ENCODE measurements at regions not wholly inside any gene's neighbourhood (a gene's known extent, or its start where the extent isn't known, plus 50 kb on each side); places are given as distances from the start of the nearest gene placed in this dataset.

DNA sequence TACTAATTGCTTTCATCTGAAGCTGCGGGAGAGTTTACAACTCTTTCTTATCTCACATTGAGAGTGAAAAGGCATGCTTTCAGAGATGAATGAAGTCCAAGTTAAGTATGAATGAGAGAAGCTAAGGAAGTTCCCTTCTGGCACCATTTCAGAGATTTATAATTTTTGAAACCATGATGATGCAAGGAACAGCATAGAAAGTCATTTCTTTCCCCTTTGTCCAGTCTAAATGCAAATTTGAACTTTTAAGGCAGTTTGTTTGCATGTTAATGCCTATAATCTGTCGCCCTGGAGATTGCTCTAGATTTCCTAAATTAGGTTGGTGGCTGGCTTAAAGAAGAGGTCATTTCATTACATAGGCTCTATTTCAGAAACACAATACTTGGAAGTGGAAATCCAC is 594.8 kb upstream of the GOT2 start:
- CTCF ChIA-PET = no interaction called here

GRCh38 chr16:59327894-59328293 is 593.8 kb upstream of the GOT2 start:
- H3K9me3 Mint-ChIP-seq = peaks cover 19% of the 10 kb centered on the region
- H3K27ac Mint-ChIP-seq = no peak overlapping the region
- no peaks in the 10 kb centered on the region for H3K4me1 Mint-ChIP-seq
- no peaks in the 10 kb centered on the region for H3K36me3 Mint-ChIP-seq (ENCODE audit: low read depth)
- H3K4me3 Mint-ChIP-seq = no peak overlapping the region
- ChIA-PET CTCF (no interaction called here), POLR2A (no interaction called here)
- no peaks in the 10 kb centered on the region for H3K27me3 Mint-ChIP-seq
- DNase-seq = no peak

More for the DNA sequence above, 594.8 kb upstream of the GOT2 start:
- H3K27ac Mint-ChIP-seq = no peak overlapping the region
- no peak overlapping the region for H3K4me3 Mint-ChIP-seq
- peaks cover 20% of the 10 kb centered on the region for H3K9me3 Mint-ChIP-seq
- no peaks in the 10 kb centered on the region for H3K4me1 Mint-ChIP-seq
- H3K27me3 Mint-ChIP-seq = no peaks in the 10 kb centered on the region
- no peaks in the 10 kb centered on the region for H3K36me3 Mint-ChIP-seq (ENCODE audit: low read depth)
- POLR2A ChIA-PET = no interaction called here
- no peak for DNase-seq

GRCh38 chr16:59326955-59327354 is 592.8 kb upstream of the GOT2 start:
- POLR2A ChIA-PET = no interaction called here

DNA sequence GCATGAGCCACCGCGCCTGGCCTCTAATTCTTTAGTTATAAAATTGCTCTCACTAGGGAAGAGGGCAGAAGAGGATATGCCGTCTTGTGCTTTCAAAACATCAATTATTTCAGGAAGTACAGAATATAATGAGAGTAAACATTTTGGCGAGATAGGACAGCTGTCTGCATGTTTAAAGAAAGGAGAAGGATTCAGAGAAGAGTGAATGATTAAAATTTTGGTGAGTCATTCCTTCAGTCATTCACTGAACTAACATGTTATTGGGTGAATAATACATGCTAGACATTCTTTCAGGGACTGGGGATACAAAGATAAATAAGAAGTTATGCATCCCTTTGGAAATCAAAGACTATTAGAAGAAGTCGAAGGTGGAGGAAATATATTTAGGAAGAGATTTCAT is 590.3 kb upstream of the GOT2 start:
- Mint-ChIP-seq H3K9me3 (peaks cover 5% of the 10 kb centered on the region), H3K4me3 (no peak overlapping the region), H3K4me1 (no peaks in the 10 kb centered on the region), H3K36me3 (ENCODE audit: low read depth) (no peaks in the 10 kb centered on the region), H3K27ac (no peak overlapping the region), H3K27me3 (no peaks in the 10 kb centered on the region)
- ChIA-PET POLR2A (no interaction called here), CTCF (no interaction called here)
- no peak for DNase-seq

More at GRCh38 chr16:59326955-59327354, 592.8 kb upstream of the GOT2 start:
- Mint-ChIP-seq H3K4me1 (no peaks in the 10 kb centered on the region), H3K27ac (no peak overlapping the region), H3K9me3 (peaks cover 16% of the 10 kb centered on the region), H3K36me3 (ENCODE audit: low read depth) (no peaks in the 10 kb centered on the region), H3K4me3 (no peak overlapping the region), H3K27me3 (no peaks in the 10 kb centered on the region)
- CTCF ChIA-PET = no interaction called here
- DNase-seq = no peak

DNA sequence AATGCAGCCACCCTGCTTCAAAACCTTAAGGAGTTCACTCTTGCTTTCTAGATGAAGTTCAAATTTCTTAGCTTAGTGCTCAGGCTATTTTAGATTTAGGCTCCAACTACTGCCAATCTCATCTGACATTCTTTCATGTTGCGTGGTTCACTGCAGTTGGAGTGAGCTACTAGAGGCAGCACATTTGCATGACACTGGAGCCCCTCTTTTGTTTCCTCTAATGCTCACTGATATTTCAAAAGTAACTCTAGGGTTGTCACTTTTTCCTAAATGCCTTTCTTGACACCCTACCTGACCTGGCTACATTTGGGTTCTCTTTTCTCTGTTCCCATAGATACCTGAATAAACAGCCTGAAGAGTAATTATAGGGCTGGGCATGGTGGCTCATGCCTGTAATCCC is 586.5 kb upstream of the GOT2 start:
- POLR2A ChIA-PET = no interaction called here
- DNase-seq = no peak
- no peak overlapping the region for H3K4me3 Mint-ChIP-seq

GRCh38 chr16:59319871-59320270 is 585.8 kb upstream of the GOT2 start:
- ChIA-PET POLR2A (no interaction called here), CTCF (no interaction called here)
- Mint-ChIP-seq H3K27me3 (no peaks in the 10 kb centered on the region), H3K9me3 (peaks cover 2% of the 10 kb centered on the region), H3K27ac (no peak overlapping the region), H3K4me3 (no peak overlapping the region), H3K36me3 (ENCODE audit: low read depth) (no peaks in the 10 kb centered on the region), H3K4me1 (no peaks in the 10 kb centered on the region)
- no peak for DNase-seq

More for the DNA sequence above, 586.5 kb upstream of the GOT2 start:
- H3K4me1 Mint-ChIP-seq = no peaks in the 10 kb centered on the region
- peaks cover 2% of the 10 kb centered on the region for H3K9me3 Mint-ChIP-seq
- no peaks in the 10 kb centered on the region for H3K27me3 Mint-ChIP-seq
- H3K27ac Mint-ChIP-seq = no peak overlapping the region
- CTCF ChIA-PET = no interaction called here
- no peaks in the 10 kb centered on the region for H3K36me3 Mint-ChIP-seq (ENCODE audit: low read depth)

DNA sequence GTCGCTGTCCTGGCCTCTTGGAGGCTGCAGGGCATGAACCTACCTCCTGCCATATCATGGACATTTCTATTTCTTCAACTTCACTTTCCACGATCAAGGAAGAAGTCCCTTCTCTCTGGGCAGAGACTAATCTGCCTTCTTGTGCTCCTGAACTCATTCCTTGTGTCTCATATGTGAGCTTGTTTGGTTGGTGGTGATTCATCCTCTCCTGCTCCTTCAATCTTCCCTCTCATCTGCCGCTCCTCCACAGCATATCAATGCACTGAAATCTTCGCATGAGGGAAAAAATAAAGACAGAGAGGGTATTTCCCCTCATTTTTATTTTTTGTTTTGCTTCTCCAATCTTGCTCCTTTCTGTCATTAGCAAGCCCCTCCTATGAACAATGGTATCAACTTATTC is 571.7 kb upstream of the GOT2 start:
- ChIA-PET CTCF (interaction anchor here (0.7 kb wide), 1 partner anchor 1738 kb away, joined by 4 read pairs; no protein-coding TSS in a partner anchor), POLR2A (no interaction called here)
- Mint-ChIP-seq H3K4me1 (no peaks in the 10 kb centered on the region), H3K27ac (no peak overlapping the region), H3K4me3 (no peak overlapping the region), H3K27me3 (no peaks in the 10 kb centered on the region), H3K9me3 (no peaks in the 10 kb centered on the region), H3K36me3 (ENCODE audit: low read depth) (no peaks in the 10 kb centered on the region)
- no peak for DNase-seq

DNA sequence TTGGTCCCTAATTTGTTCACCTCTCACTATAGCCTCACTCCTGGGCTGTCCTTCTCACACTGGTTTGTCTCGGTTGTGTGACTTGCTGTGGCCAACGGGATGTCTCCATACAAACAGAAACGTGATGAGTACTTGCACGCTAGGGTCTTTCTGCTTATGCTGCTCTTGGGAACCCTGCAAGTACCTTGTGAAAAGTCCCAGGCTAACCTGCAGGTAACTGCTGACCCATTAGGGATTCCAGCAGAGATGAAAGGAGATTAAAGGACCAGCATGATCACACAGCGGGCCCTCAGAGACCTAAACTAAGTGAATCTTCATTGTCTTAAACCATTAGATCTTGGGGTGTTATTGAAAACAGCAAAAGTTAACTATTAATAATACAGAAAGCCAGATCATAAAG is 562.8 kb upstream of the GOT2 start:
- H3K4me1 Mint-ChIP-seq = no peaks in the 10 kb centered on the region
- CTCF ChIA-PET = no interaction called here
- POLR2A ChIA-PET = no interaction called here
- H3K36me3 Mint-ChIP-seq (ENCODE audit: low read depth) = no peaks in the 10 kb centered on the region
- H3K9me3 Mint-ChIP-seq = peaks cover 4% of the 10 kb centered on the region
- no peak overlapping the region for H3K4me3 Mint-ChIP-seq
- DNase-seq = no peak
- no peaks in the 10 kb centered on the region for H3K27me3 Mint-ChIP-seq
- no peak overlapping the region for H3K27ac Mint-ChIP-seq

DNA sequence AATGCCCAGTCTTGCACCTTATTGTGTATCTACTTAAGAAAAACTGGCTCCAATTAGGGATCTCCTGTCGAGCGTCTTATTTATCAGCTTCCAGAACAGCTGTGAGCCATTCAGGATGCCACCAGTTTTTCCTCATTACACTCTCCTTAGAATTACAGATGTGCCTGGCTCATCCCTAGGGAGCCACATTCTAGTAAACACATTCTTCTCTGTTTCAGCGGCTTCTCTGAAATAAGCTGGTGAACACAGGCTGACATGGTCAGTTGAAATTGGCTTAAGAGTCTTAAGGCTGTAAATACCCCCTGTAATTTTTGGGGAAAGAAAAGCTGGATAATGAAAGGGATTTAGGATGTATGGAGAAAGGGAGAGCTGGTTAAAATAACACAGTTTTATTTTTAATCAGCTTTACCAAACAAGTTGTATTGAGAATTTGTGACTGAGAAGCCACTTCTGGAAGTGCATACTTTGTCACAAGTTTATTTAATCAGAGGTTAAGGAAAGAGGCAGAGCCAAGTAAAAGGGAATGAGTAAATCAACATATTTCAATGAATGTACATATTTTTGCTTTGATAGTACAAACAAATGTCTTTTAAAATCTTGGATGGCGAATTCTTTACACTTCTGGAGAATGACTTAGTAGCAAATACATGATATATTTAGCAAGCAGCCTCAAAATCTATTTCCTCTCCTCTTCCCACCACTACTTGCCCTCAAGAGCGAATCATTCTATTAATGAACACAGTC is 562.0 kb upstream of the GOT2 start:
- POLR2A ChIA-PET = no interaction called here
- no peak overlapping the region for H3K27ac Mint-ChIP-seq
- CTCF ChIA-PET = no interaction called here
- H3K36me3 Mint-ChIP-seq (ENCODE audit: low read depth) = no peaks in the 10 kb centered on the region
- H3K9me3 Mint-ChIP-seq = peaks cover 4% of the 10 kb centered on the region
- no peaks in the 10 kb centered on the region for H3K4me1 Mint-ChIP-seq
- no peak overlapping the region for H3K4me3 Mint-ChIP-seq
- DNase-seq = no peak
- H3K27me3 Mint-ChIP-seq = no peaks in the 10 kb centered on the region

- Mint-ChIP-seq H3K4me3 (no peak overlapping the region), H3K4me1 (no peaks in the 10 kb centered on the region), H3K27ac (no peak overlapping the region), H3K27me3 (no peaks in the 10 kb centered on the region), H3K9me3 (peaks cover 4% of the 10 kb centered on the region), H3K36me3 (ENCODE audit: low read depth) (no peaks in the 10 kb centered on the region)
- ChIA-PET CTCF (no interaction called here), POLR2A (no interaction called here)
- no peak for DNase-seq
These were observed 561.4 kb upstream of the GOT2 start for GRCh38 chr16:59295474-59295873.

DNA sequence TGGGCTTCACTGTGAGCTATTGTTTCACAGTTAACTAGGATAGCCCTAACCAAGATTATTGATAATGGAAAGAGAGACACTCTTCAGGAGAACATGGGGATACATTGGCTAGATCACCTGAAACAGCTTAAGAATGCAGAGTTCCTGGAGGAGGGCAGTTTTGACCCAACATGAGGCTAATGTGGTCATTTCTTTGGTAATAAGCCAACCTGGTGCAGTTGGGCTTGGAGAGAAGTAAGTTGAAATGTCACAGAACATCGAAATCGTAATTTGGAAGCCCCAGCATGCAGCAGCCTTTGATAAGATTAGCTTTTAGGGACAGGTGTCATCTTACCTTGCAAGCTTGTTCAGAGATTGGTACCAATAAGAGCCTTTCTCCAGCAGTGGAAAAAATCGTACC is 556.6 kb upstream of the GOT2 start:
- POLR2A ChIA-PET = no interaction called here
- no peak overlapping the region for H3K27ac Mint-ChIP-seq

DNA sequence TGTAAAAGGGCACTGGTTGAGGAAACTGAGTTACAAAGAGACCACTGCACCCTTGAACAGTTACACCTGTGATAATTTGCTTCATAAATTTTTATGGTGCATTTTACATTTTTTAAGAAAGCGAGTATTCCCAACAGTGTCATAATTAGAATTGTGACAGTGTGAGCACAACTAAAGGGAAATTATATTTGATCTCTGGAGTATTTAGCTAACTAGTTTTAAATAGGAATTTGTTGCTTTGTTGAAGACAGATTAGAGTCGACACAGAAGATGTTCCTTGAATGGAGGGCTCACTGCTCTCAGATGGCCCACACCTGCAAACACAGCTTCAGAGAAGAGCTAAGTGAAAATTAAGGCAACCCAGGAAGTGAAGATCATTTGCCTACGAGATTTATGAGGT is 555.0 kb upstream of the GOT2 start:
- Mint-ChIP-seq H3K4me3 (no peak overlapping the region), H3K27me3 (no peaks in the 10 kb centered on the region), H3K27ac (no peak overlapping the region), H3K9me3 (peaks cover 14% of the 10 kb centered on the region), H3K4me1 (no peaks in the 10 kb centered on the region), H3K36me3 (ENCODE audit: low read depth) (no peaks in the 10 kb centered on the region)
- ChIA-PET POLR2A (no interaction called here), CTCF (no interaction called here)
- no peak for DNase-seq

More for the DNA sequence above, 556.6 kb upstream of the GOT2 start:
- Mint-ChIP-seq H3K36me3 (ENCODE audit: low read depth) (no peaks in the 10 kb centered on the region), H3K27me3 (no peaks in the 10 kb centered on the region), H3K4me1 (no peaks in the 10 kb centered on the region), H3K9me3 (peaks cover 9% of the 10 kb centered on the region), H3K4me3 (no peak overlapping the region)
- DNase-seq = no peak
- CTCF ChIA-PET = no interaction called here

- DNase-seq = no peak
- Mint-ChIP-seq H3K36me3 (ENCODE audit: low read depth) (no peaks in the 10 kb centered on the region), H3K9me3 (peaks cover 5% of the 10 kb centered on the region), H3K27ac (no peak overlapping the region), H3K4me1 (no peaks in the 10 kb centered on the region), H3K4me3 (no peak overlapping the region), H3K27me3 (no peaks in the 10 kb centered on the region)
- ChIA-PET CTCF (no interaction called here), POLR2A (no interaction called here)
These were observed 540.0 kb upstream of the GOT2 start for GRCh38 chr16:59274141-59274540.

DNA sequence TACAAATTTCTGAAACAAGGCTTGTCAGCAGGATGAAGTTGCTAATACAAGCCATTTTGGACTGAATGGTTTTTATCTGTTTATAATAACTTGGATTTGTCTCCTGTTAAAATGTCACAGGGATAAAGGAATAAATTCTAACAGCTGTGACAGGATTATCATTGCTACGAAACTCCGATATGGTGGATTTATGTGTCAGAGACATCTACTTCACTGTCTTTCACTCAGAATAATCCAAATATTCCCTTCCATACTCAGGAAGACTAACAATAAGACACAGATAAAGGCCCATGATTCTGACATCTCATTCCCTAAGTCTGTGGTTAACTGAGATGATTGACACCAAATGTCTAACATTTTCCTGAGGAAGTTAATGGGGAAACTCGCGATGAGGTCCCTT is 529.8 kb upstream of the GOT2 start:
- CTCF ChIA-PET = no interaction called here
- DNase-seq = no peak
- peaks cover 6% of the 10 kb centered on the region for H3K4me1 Mint-ChIP-seq
- H3K9me3 Mint-ChIP-seq = peaks cover 2% of the 10 kb centered on the region
- H3K27ac Mint-ChIP-seq = no peak overlapping the region
- POLR2A ChIA-PET = interaction anchor here (0.5 kb wide), 1 partner anchor 61 kb away, joined by 3 read pairs; no protein-coding TSS in a partner anchor
- H3K27me3 Mint-ChIP-seq = no peaks in the 10 kb centered on the region
- no peak overlapping the region for H3K4me3 Mint-ChIP-seq
- H3K36me3 Mint-ChIP-seq (ENCODE audit: low read depth) = no peaks in the 10 kb centered on the region

Measured in activated CD4-positive, alpha-beta memory T cell treated with anti-CD3 and anti-CD28 coated beads, Interleukin-2, amount 10 ng/mL, durations not matched to agents 7 days and 5 days (primary cell).